Fibroblast of skin of scalp (primary cell): ENCODE measurements at regions not wholly inside any gene's neighbourhood (a gene's known extent, or its start where the extent isn't known, plus 50 kb on each side); places are given as distances from the start of the nearest gene placed in this dataset.

Experiments used
- DNase-seq: peaks from one replicate; pipeline ENCODE4 v3.0.0-alpha.2; 2013

DNA sequence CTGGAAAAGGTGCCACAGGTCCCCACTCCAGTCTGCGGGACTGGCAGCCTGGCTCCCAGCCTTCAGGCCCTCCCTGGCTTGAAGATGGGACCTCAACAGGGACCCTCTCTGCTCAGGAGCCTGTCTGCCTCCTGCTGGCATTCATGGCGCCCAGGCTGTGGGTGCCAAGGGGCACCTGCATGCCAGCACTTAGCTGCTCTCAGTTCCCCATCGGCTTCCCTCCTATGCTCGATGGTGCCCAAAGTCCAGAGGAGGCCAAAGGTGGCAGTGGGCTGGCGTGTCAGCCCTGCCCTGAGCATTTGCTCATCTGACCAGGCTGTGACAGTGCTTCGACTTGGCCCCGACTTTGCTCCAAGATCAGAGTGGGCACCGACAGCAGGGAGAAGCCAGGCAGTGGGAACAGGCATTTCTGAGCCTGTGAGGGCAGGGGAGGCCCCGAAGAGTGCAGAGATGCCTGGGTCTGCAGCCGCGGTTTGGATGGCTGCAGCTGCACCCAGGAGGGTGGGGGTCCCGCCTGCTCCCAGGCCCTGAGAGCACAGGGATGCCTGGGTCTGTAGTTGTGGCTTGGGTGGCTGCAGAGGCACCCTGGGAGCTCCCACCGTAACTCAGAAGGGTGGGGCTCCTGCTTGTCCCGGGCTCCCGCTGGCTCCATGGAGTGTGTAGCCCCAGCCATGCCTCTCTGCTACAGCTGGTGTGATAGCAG is 463.6 kb downstream of the TBC1D22A start:
- no peak for DNase-seq

DNA sequence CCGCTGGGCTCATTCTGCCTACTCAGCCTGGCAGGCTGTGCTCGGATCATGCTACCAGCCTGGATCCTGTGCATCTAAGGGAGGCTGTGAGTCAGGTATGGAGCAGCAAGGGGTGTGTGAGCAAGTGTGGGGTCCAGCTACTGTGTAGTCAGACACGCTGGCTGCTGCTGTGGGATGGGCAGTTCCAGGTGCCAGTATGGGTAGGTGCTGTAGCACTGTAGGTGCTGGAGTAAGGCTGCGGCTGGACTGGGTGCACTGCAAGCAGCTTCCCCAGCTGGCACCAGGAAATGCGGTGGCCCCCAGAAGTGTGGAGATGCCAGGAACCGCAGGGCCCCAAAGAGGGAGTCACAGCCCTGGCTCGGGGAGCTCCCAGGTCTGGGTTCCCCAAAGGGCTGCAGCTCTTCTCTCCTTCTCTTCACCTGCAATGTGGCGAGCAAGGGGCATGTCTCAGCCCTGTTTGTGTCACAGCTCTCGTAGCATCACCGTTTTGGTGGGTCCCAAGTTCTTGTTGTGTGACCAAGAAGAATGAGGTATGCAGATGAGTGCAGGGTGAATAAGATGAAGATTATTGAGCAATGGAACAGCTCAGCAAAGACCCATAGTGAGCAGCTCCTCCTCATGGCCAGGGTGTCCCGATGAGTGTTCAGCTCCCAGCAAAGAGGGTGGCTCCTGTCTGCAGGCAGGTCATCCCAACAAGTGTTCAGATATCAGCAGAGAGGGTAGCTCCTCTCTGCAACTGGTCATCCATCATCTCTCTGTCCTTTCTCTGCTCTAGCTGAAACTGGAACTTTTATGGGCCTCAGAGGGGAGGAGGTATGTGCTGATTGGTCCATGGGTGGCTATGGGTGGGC is 462.9 kb downstream of the TBC1D22A start:
- no peak for DNase-seq
